ENCODE measurements at regions not wholly inside any gene's neighbourhood (a gene's known extent, or its start where the extent isn't known, plus 50 kb on each side); places are given as distances from the start of the nearest gene placed in this dataset.

- no peak overlapping the region for H3K4me3 Mint-ChIP-seq
- no peak for DNase-seq (ENCODE audit: low read depth, low spot score)
- H3K27ac Mint-ChIP-seq (ENCODE audit: unreplicated experiment) = no peak overlapping the region
- peaks cover 7% of the 10 kb centered on the region for H3K4me1 Mint-ChIP-seq
- no peaks in the 10 kb centered on the region for H3K9me3 Mint-ChIP-seq
- H3K36me3 Mint-ChIP-seq (ENCODE audit: low read depth) = no peaks in the 10 kb centered on the region
- H3K27me3 Mint-ChIP-seq (ENCODE audit: low read depth) = no peaks in the 10 kb centered on the region
- no peak for TF ChIP-seq CTCF (conservative IDR thresholded peaks at IDR 0.05)
These were observed 192.2 kb upstream of the GADL1 start for GRCh38 chr3:31086698-31087097.

GRCh38 chr3:31091748-31092147 is 197.3 kb upstream of the GADL1 start:
- no peaks in the 10 kb centered on the region for H3K27me3 Mint-ChIP-seq (ENCODE audit: low read depth)
- H3K36me3 Mint-ChIP-seq (ENCODE audit: low read depth) = no peaks in the 10 kb centered on the region
- H3K27ac Mint-ChIP-seq (ENCODE audit: unreplicated experiment) = no peak overlapping the region
- H3K9me3 Mint-ChIP-seq = no peaks in the 10 kb centered on the region
- H3K4me3 Mint-ChIP-seq = no peak overlapping the region
- DNase-seq (ENCODE audit: low read depth, low spot score) = no peak
- H3K4me1 Mint-ChIP-seq = no peaks in the 10 kb centered on the region
- TF ChIP-seq CTCF (conservative IDR thresholded peaks at IDR 0.05) = no peak

GRCh38 chr3:31092748-31093589 is 198.5 kb upstream of the GADL1 start:
- Mint-ChIP-seq H3K27me3 (ENCODE audit: low read depth) (no peaks in the 10 kb centered on the region), H3K27ac (ENCODE audit: unreplicated experiment) (no peak overlapping the region), H3K9me3 (no peaks in the 10 kb centered on the region), H3K4me1 (no peaks in the 10 kb centered on the region), H3K4me3 (no peak overlapping the region), H3K36me3 (ENCODE audit: low read depth) (no peaks in the 10 kb centered on the region)
- no peak for TF ChIP-seq CTCF (conservative IDR thresholded peaks at IDR 0.05)
- DNase-seq (ENCODE audit: low read depth, low spot score) = no peak

GRCh38 chr3:31093606-31094005 is 199.1 kb upstream of the GADL1 start:
- Mint-ChIP-seq H3K4me3 (no peak overlapping the region), H3K9me3 (no peaks in the 10 kb centered on the region), H3K4me1 (no peaks in the 10 kb centered on the region), H3K27ac (ENCODE audit: unreplicated experiment) (no peak overlapping the region), H3K27me3 (ENCODE audit: low read depth) (no peaks in the 10 kb centered on the region), H3K36me3 (ENCODE audit: low read depth) (no peaks in the 10 kb centered on the region)
- no peak for TF ChIP-seq CTCF (conservative IDR thresholded peaks at IDR 0.05)
- no peak for DNase-seq (ENCODE audit: low read depth, low spot score)

- Mint-ChIP-seq H3K4me1 (no peaks in the 10 kb centered on the region), H3K27me3 (ENCODE audit: low read depth) (no peaks in the 10 kb centered on the region), H3K36me3 (ENCODE audit: low read depth) (no peaks in the 10 kb centered on the region), H3K9me3 (no peaks in the 10 kb centered on the region), H3K27ac (ENCODE audit: unreplicated experiment) (no peak overlapping the region), H3K4me3 (no peak overlapping the region)
- no peak for TF ChIP-seq CTCF (conservative IDR thresholded peaks at IDR 0.05)
- no peak for DNase-seq (ENCODE audit: low read depth, low spot score)
These were observed 199.6 kb upstream of the GADL1 start for GRCh38 chr3:31094048-31094447.

Data from neural crest cell (in vitro differentiated cells).